ENCODE measurements at regions not wholly inside any gene's neighbourhood (a gene's known extent, or its start where the extent isn't known, plus 50 kb on each side); places are given as distances from the start of the nearest gene placed in this dataset.

DNA sequence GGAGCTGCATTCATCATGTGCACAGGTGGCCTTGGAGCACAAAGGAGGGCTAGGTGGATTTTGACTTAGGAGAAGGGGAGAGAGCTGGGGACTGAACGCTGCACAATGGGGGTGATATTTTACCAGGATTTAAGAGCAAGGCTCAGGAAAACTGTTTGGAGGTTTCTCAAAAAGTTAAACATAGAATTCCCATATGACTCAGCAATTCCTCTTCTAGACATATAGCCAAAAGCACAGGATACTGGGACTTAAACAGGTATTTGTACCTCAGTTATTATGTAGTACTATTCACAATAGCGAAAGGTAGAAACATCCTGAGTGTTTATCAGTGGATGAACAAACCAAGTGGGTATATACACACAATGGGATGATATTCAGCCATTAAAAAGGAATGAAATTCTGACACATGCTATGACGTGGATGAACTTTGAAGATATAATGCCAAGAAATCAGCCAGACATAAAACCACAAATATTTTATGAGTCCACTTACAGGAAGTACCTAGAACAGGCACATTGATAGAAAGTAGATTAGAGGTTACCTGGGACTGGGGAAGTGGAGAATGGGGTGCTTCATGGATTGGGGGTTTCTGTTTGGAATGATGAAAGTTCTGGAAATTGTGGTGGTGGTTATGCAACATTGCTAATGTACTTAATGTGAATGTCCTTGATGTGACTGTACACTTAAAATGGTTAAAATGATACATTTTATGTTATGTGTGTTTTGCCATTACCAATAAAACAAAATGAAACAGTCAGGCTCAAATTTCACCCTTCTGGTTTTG lies 216.9 kb downstream of the HAUS1 start:
- DNase-seq (ENCODE audit: low read depth in 1 of 2, low spot score in 1 of 2), result no peak

GRCh38 chr18:46321955-46322354 lies 217.8 kb downstream of the HAUS1 start:
- no peak for DNase-seq (ENCODE audit: low read depth in 1 of 2, low spot score in 1 of 2)

- DNase-seq (ENCODE audit: low read depth in 1 of 2, low spot score in 1 of 2), result no peak
Measured at GRCh38 chr18:46322411-46322891, 218.3 kb downstream of the HAUS1 start.

GRCh38 chr18:46322941-46323340 lies 218.8 kb downstream of the HAUS1 start:
- DNase-seq (ENCODE audit: low read depth in 1 of 2, low spot score in 1 of 2), result no peak

- DNase-seq (ENCODE audit: low read depth in 1 of 2, low spot score in 1 of 2), result no peak
Measured at GRCh38 chr18:46324087-46324955, 220.1 kb downstream of the HAUS1 start.

- DNase-seq (ENCODE audit: low read depth in 1 of 2, low spot score in 1 of 2), result no peak
Measured at GRCh38 chr18:46325895-46326294, 221.7 kb downstream of the HAUS1 start.

DNA sequence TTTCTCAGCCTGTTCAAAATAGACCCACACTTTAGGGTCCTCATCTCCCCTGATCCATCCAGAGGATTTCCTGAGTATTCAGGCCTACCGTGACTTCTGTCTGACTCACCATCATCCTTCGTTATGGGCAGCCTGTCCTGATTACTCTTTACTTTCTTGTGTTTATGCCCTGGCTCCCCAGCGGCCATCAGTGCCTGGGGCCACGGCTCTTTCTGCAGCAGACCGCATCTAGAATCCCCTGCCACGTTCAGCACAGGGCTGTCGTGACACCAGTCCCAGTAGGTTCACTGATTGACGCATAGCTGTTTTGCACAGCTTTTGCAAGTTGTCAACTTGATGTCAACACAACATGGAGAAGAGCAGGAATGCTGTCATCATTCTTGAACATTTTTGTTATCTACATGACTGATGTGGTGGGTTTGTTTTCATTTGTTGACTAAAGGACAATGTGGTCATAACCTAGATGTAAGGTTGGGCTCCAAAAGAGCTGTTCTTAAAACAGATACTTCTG lies 225.6 kb downstream of the HAUS1 start:
- DNase-seq (ENCODE audit: low read depth in 1 of 2, low spot score in 1 of 2), result no peak

DNA sequence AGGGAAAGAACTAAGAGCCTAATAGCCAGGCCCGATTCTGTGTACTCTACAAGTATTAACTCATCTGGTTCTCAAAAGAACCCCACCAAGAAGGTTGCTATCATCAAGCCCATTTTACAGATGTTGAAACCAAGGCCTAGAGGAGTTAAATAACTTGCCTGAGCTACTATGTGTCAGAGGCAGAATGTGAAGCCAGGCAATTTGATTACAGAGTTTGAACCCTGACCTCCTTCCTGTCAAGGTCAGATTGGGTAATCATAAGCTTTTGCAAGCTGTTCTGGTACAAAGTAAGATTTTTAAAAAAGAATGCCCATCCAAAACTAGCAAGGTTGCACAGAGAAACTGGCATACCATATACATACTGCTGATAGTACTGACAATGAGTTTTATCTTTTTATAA lies 227.1 kb downstream of the HAUS1 start:
- no peak for DNase-seq (ENCODE audit: low read depth in 1 of 2, low spot score in 1 of 2)

GRCh38 chr18:46332286-46332801 lies 228.2 kb downstream of the HAUS1 start:
- DNase-seq (ENCODE audit: low read depth in 1 of 2, low spot score in 1 of 2), result no peak

- DNase-seq (ENCODE audit: low read depth in 1 of 2, low spot score in 1 of 2), result no peak
Measured at GRCh38 chr18:46332921-46333341, 228.7 kb downstream of the HAUS1 start.

GRCh38 chr18:46333431-46334135 lies 229.4 kb downstream of the HAUS1 start:
- DNase-seq (ENCODE audit: low read depth in 1 of 2, low spot score in 1 of 2), result no peak

- no peak for DNase-seq (ENCODE audit: low read depth in 1 of 2, low spot score in 1 of 2)
Measured at GRCh38 chr18:46334868-46335281, 230.7 kb downstream of the HAUS1 start.

GRCh38 chr18:46335534-46336101 lies 231.4 kb downstream of the HAUS1 start:
- DNase-seq (ENCODE audit: low read depth in 1 of 2, low spot score in 1 of 2), result no peak

DNA sequence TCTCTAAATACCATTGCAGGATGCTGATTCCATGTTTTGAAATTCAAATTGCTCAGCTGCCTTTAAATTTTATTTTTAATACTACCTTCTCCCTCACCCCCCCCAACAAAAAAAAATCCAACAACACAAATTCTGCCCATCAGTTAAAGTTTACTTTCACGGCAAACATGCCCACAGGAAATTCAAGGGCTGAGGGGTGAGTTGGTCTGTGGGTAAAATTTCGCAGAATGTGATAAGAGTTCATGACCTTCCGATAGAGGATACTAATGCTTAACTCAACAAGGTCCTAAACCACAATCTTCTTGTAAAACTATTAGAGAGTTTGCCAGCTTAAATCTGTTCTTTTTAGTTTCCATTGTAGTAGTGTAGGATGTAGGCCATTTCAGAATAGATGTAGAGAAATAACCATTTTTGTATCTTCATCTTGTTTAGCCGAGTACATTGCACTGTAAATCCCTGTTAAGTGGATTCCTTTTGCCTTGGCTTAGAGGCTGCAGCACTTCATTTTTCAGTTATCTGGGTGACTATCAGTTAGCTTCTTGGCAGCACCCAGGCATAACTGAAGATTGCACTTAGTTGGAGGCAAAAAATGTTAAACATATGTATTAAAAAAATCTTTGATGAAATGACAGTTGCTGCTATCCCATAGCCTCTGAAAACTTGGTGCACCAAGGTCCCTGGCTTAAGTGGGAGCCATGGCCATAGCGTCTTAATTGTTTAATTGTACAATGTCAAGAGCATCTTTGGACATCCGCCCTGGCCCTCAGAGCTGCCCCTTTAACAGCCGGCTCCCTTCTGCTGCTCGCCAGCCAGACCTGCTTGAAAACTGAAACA lies 232.3 kb downstream of the HAUS1 start:
- no peak for DNase-seq (ENCODE audit: low read depth in 1 of 2, low spot score in 1 of 2)

- no peak for DNase-seq (ENCODE audit: low read depth in 1 of 2, low spot score in 1 of 2)
Measured at GRCh38 chr18:46337271-46337670, 233.1 kb downstream of the HAUS1 start.

- no peak for DNase-seq (ENCODE audit: low read depth in 1 of 2, low spot score in 1 of 2)
Measured at GRCh38 chr18:46338205-46338604, 234.0 kb downstream of the HAUS1 start.

DNA sequence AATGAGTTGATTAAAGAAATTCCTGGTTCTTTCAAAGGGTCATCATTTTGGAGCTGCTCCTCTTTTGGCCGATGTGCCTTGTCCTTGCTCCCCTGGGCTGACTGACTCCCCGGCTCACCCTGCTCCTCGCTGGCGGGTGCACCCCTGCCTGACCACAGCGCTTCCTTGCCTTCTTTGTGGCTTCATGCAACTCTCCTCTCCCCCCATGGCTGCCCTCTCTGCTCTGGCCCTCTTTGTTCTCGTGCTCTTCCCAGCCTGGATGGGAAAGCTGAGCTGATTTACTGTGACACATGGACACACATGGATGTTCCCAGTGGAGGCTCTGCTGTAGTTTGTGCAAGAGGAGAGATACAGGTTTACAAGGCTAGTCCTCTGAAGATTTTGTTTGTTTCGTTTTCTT lies 234.6 kb downstream of the HAUS1 start:
- no peak for DNase-seq (ENCODE audit: low read depth in 1 of 2, low spot score in 1 of 2)

DNA sequence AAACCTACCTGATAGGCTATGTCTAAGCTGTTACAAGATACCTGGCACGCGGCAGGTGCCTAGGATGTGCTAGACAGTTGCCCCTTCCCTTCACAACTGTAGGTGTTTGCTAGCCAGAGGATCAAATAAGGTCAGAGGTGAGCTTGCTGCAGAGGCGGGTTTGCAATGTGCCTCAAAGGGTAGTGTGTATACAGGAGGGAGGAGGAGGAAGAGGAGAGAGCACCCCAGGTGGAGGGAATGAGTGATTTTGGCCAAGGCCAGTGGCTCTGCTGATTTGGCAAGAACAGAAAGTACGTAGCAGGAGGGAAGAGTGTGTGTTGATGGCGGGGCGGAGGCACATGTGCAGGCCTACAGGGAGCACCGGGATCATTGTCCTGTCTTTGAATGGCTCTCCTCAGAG lies 236.5 kb downstream of the HAUS1 start:
- no peak for DNase-seq (ENCODE audit: low read depth in 1 of 2, low spot score in 1 of 2)

GRCh38 chr18:46341986-46342525 lies 237.9 kb downstream of the HAUS1 start:
- DNase-seq (ENCODE audit: low read depth in 1 of 2, low spot score in 1 of 2), result no peak

DNA sequence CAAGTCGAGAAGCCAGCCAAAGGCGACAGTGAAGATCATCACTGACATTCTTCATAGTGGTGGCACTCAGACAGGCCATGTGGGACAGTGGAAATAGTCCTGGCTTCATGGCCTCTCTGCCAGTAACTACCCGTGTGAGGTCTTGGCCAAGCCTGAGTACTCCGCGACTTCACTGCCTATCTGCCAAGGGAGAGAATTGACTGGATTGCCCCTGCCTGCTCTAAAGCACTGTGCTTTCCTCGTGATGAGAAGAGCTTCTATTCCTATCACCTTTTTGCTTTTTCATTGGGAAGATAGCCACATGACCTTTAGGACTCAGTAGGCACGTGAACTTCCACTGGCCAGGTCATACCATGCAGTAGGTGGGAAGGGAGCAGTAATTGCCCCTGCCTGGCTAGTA lies 239.3 kb downstream of the HAUS1 start:
- no peak for DNase-seq (ENCODE audit: low read depth in 1 of 2, low spot score in 1 of 2)

All from activated T-helper 1 cell treated with anti-CD3 and anti-CD28 coated beads, Interleukin-2, amount 50 U/mL, for 16 hours (primary cell).